H1 (cell line): ENCODE measurements at regions not wholly inside any gene's neighbourhood (a gene's known extent, or its start where the extent isn't known, plus 50 kb on each side); places are given as distances from the start of the nearest gene placed in this dataset.

Experiments
- SP4 ChIP-seq: IDR thresholded peaks from 2 replicates; pipeline ENCODE4 v1.6.1; 2012; ENCODE audit warnings: low read length, inconsistent platforms
- TCF12 ChIP-seq: IDR thresholded peaks from 2 replicates; pipeline ENCODE4 v1.6.1; 2011; ENCODE audit warnings: low read depth, mild to moderate bottlenecking, low read length

DNA sequence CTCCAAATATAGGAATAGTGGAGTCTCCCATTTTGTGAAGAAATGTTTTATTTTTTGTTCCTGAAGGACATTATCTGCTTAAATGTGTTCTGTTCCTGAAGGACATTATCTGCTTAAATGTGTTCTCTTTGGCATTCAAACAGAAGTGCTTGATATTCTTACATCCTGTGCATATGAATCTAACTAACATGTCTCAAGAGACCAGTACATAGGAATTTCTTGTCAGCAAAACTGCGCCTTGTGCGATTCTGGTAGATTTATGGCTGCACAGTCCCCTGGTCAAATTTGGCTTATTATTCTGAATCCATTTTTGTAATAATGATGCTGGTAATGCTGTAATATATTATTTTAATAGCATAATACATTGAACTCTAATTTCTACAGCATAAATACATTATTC is 722.4 kb downstream of the NOVA1 start (continued):
- TF ChIP-seq TCF12 (no peak), SP4 (no peak)
